ENCODE measurements at regions not wholly inside any gene's neighbourhood (a gene's known extent, or its start where the extent isn't known, plus 50 kb on each side); places are given as distances from the start of the nearest gene placed in this dataset.

DNA sequence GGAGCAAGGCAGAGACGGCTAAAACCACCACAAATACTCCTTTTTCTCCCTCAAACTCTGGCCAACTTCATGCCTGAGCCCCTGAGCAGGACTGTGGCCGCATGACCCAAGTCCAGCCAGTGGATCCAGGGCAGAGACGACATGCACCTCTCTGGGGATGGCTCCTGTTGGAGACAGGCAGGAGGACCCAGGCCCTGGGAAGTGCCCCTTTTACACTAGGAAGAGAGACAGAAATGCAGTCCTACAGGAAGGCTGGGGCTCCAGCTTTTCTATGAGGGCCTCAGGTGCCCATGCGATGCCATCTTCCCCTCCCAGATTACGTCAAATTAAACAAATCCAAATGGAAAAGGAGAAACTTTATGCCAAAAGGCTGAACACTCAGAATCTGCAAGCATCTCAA lies 498.0 kb downstream of the BRD1 start:
- peak; percentile 35 for DNase-seq (ENCODE audit: low spot score)
- intact Hi-C loops (cut with DNase I), result no loop called here

DNA sequence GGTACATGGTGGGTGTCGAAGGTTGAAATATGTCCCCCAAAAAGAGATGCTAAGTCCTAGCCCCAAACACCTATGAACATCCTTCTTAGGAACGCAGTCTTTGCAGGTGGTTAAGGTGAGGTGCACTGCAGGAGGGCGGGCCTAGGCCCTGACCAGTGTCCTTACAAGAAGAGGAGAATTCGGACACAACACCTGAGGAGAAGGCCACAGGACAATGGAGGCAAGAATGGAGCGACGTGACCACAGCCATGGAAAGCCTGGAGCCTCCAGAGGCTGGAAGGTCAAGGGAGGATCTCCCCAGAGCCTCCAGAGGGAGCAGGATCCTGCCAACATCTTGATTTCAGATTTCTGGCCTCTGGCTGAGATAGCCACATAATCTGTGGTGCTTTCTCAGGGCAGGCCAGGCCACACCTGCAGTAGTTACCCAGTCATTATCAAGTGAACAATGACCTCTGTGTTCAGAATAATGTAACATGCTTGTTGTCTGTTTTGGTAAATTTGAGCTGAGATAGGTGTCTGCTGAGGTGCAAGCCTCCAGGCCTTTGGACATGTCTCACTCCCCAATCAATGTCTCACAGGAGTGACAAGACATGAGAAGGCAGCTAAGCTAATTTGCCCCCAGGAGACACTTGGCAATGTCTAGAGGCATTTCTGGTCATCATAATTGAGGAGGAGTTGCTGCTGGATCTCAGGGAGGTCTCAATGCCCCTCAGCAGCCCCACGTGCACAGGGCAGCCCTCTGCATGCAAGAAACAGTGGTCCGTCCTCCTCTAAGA lies 498.9 kb downstream of the BRD1 start:
- intact Hi-C loops (cut with DNase I), result no loop called here
- DNase-seq (ENCODE audit: low spot score), result peak; percentile 16

DNA sequence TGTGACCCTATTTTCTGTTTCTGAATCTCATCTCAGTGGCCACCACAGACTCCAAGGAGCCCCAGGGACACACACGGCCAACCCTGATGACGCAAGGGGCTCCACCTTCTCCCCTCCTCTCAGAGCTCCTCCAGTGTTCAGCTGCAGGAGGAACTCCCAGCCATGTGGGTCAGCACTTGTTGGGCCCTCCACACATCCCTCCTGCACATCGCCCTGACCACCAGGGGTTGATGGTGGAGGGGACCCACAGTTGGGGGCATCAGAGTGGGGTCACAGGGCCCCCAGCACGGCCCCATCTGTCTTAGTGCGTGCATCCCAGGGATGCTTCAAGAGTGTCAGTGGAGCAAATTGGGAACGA lies 499.6 kb downstream of the BRD1 start:
- peak; percentile 38 for DNase-seq (ENCODE audit: low spot score)
- intact Hi-C loops (cut with DNase I), result no loop called here

- intact Hi-C loops (cut with DNase I), result no loop called here
- peak; percentile 19 for DNase-seq (ENCODE audit: low spot score)
Observed at GRCh38 chr22:49327411-49328117, 500.1 kb downstream of the BRD1 start.

- intact Hi-C loops (cut with DNase I), result no loop called here
- DNase-seq (ENCODE audit: low spot score), result peak; percentile 35
Observed at GRCh38 chr22:49326558-49326957, 501.1 kb downstream of the BRD1 start.

DNA sequence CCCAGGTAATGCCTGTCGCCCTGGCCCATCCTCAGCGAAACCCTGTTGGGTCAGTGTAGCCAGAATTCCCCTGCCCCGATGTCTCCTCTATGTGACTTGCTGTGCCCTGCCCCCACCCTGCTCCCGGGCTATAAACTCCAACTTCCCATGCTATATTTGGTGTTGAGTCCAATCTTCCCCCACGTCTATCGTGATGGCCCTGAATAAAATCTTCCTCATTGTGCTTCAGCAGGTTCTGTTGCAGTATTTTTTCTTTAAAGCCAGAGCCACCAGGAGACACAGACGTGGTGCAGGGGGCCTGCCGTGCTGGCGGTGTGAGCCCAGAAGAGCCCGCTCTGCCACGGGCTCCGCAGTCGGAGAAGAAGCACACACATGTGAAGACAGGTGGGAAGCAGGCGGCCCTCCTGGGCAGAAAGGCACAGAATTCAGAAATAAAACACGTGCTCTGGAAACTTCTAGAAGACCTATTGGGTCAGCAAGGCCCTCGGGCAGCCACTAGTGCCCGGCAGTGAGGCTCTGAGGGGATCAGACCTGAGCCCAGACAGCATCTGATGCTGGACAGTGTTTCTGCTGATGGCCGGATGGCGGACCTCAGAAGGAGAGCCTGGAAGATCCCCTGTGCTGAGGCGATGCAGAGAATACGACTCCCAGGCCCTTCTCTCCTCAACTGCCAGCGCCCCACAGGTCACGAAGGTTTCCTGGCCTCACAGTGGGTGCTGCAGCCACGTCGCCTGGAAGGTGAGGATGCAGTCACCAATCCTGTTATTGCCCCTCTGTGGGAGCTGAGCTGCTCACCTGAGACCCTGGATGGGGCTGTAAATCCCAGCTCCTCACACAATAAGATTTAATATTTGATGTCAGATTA lies 501.9 kb downstream of the BRD1 start:
- peak; percentile 60 for DNase-seq (ENCODE audit: low spot score)
- intact Hi-C loops (cut with DNase I), result no loop called here

- DNase-seq (ENCODE audit: low spot score), result peak; percentile 70
- intact Hi-C loops (cut with DNase I), result no loop called here
Observed at GRCh38 chr22:49324527-49325491, 502.9 kb downstream of the BRD1 start.

GRCh38 chr22:49323751-49324415 lies 503.8 kb downstream of the BRD1 start:
- DNase-seq (ENCODE audit: low spot score), result peak; percentile 78

DNA sequence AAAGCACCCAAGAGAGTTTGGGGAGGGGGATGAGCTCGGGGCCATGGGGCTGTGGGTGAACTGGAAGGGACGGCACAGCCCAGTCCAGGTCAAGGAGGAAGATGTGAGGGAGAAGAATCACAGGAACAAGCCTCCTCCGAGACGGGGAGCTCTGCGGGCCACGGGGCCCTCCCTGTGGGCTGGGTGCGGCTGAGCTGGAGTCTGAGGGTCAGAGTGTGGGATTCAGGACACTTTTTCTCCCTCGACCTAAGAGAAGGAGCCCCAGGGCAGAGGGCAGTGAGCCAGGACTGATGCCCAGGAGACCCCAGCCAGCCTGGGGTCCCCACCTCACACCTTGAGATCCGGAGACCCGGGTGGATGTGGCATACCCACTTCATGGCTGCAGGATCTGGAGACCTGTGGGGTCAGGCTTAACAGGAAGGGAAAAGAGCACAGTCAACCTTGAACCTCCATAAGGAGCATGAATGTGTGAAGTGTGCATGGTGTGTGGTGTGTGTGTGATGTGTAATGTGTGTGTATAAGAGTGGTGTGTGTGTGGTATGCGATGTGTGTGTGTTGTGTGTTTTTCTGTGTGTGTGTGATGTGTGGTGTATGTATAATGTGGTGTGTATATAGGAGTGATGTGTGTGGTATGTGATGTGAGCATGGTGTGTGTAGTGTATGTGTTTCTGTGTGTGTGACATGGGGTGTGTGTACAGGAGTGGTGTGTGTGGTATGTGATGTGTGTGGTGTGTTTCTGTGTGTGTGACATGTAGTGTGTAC lies 504.6 kb downstream of the BRD1 start:
- peak; percentile 26 for DNase-seq (ENCODE audit: low spot score)

More at GRCh38 chr22:49323751-49324415, 503.8 kb downstream of the BRD1 start:
- intact Hi-C loops (cut with DNase I), result no loop called here

GRCh38 chr22:49322231-49322630 lies 505.4 kb downstream of the BRD1 start:
- peak; percentile 61 for DNase-seq (ENCODE audit: low spot score)
- intact Hi-C loops (cut with DNase I), result no loop called here

More for the DNA sequence above, 504.6 kb downstream of the BRD1 start:
- intact Hi-C loops (cut with DNase I), result no loop called here

GRCh38 chr22:49321477-49322055 lies 506.1 kb downstream of the BRD1 start:
- DNase-seq (ENCODE audit: low spot score), result peak; percentile 82
- intact Hi-C loops (cut with DNase I), result no loop called here

DNA sequence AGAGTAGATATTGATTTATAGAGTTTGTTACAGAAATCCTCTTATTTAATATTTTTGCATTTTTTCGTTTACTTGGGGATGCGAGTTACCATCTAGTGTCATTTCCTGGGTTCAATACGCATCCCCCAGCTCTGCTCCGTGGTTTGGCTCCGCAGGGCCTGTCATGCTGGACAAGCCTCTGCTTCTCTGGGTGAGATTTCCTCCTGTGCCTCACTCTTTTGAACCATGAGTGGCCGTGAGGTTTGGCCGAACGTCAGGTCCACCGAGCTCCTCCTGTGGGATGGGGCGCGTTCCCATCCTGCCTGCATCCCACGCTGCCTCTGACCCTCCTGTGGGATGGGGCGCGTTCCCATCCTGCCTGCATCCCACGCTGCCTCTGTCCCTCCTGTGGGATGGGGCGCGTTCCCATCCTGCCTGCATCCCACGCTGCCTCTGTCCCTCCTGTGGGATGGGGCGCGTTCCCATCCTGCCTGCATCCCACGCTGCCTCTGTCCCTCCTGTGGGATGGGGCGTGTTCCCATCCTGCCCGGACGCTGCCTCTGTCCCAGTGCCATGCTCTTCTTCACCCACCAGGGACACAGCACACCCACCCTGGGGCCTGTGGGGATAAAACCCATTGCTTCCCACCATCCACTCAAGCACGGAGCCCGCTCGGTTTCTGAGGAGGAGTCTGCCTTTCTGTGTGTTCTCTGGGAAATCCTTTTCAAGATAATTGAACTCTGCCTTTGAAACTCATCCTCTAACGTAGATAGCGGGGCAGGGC lies 506.8 kb downstream of the BRD1 start:
- intact Hi-C loops (cut with DNase I), result no loop called here
- peak; percentile 55 for DNase-seq (ENCODE audit: low spot score)

GRCh38 chr22:49317369-49317768 lies 510.3 kb downstream of the BRD1 start:
- no peak for DNase-seq (ENCODE audit: low spot score)
- intact Hi-C loops (cut with DNase I), result no loop called here

DNA sequence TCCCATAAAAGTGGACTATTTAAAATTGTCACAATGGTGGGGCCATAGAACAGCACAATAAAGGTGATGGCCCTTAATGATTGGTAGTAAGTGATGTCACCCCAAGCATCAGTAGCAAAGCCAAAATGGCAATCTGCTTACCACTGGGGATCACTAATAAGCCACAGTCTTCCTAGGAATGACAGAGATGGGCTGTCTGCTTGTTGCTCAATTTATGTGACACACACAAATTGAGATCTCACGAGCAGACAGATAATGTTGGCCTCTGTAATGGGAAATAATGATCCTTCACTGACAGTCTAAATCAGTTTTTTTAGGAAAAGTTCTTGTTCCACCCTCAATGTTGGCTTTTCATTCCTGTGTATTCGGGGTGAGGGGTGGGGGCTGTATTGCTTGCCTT lies 515.1 kb downstream of the BRD1 start:
- peak; percentile 5 for DNase-seq (ENCODE audit: low spot score)
- intact Hi-C loops (cut with DNase I), result no loop called here

DNA sequence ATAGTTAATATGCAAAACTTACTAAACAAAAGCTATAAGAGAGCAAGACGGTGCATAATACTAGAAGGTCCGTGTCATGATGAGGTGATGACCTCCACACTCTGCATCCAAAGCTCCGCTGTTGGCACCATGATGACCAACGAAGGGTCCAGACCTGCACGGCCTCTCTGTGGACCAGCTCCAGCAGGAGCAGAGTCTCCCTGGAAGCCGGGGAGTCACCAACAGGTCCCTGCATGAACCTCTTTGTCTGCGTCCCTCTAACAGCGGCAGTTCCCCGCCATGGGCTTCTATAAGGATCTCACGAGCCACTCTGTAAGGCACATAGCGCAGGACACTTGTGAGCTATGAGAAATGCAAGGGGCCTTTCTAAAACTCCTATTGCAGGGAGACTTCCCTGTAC lies 517.3 kb downstream of the BRD1 start:
- intact Hi-C loops (cut with DNase I), result no loop called here
- peak; percentile 34 for DNase-seq (ENCODE audit: low spot score)

DNA sequence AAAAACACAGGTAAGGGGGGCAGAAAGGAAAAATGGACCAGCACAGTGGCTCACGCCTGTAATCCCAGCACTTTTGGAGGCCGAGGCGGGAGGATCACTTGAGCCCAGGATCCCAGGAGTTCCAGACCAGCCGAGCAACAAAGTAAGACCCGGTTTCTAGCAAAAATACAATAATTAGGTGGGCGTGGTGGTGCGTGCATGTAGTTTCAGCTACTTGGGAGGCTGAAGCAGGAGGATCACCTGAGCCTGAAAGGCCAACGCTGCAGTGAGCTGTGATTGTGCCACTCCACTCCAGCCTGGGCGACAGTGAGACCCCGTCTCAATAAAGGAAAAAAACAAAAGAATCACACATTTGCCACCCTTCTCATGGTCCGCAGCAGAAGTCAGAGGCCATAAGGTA lies 519.4 kb downstream of the BRD1 start:
- DNase-seq (ENCODE audit: low spot score), result peak; percentile 46
- intact Hi-C loops (cut with DNase I), result no loop called here
